CD4-positive, alpha-beta T cell (primary cell): ENCODE measurements at regions not wholly inside any gene's neighbourhood (a gene's known extent, or its start where the extent isn't known, plus 50 kb on each side); places are given as distances from the start of the nearest gene placed in this dataset.

Experiments
- ATAC-seq: fragments of 200-7000 bp; cut with Tn5 transposase; one replicate; pipeline ENCODE4 v1.10.0; 2022; ENCODE audit warnings: mild to moderate bottlenecking; ENCODE audit not compliant: poor library complexity
- CTCF ChIA-PET: fragments of 350-600 bp; sonication (Branson Sonifier 250); formaldehyde crosslinking; loops from one replicate; lab custom pipeline; 2021; ENCODE audit warnings: antibody characterized with exemption, inconsistent platforms; lab: Charles Lee
- POLR2A ChIA-PET: fragments of 350-600 bp; sonication (Branson Sonifier 250); formaldehyde crosslinking; loops from one replicate; lab custom pipeline; 2021; ENCODE audit warnings: antibody characterized with exemption, inconsistent platforms; lab: Charles Lee
- DNase-seq, 14 experiments: peaks; one replicate each; pipeline ENCODE4 v3.0.0-alpha.2; 2013 to 2020; ENCODE audit warnings: mixed read lengths in 2 of 14
- H3K27ac ChIP-seq, 2 donors: one replicate each; pipeline versions ENCODE4 v1.5.1 to v1.7.0; 2013; ENCODE audit warnings: low read length in 2 of 2, low read depth in 1 of 2, mild to moderate bottlenecking in 1 of 2
- H3K27me3 ChIP-seq, 2 experiments: 1 replicate in 1 of 2; 2 replicates in 1 of 2; pipeline versions ENCODE4 v1.6.1 to v1.7.0; 2013; ENCODE audit warnings: low read length in 2 of 2, control low read depth in 1 of 2, mild to moderate bottlenecking in 1 of 2, moderate library complexity in 1 of 2; ENCODE audit not compliant: insufficient read depth in 2 of 2, control insufficient read depth in 1 of 2
- H3K36me3 ChIP-seq: one replicate; pipeline ENCODE4 v1.6.1; 2013; ENCODE audit warnings: low read length, control low read depth; ENCODE audit not compliant: insufficient read depth
- H3K4me1 ChIP-seq: one replicate; pipeline ENCODE4 v1.6.1; 2013; ENCODE audit warnings: low read length, control low read depth; ENCODE audit not compliant: insufficient read depth
- H3K4me3 ChIP-seq: one replicate; pipeline ENCODE4 v1.5.1; 2013; ENCODE audit warnings: mild to moderate bottlenecking, low read length, moderate library complexity
- H3K9me3 ChIP-seq, 2 experiments: 1 replicate in 1 of 2; 2 replicates in 1 of 2; pipeline versions ENCODE4 v1.6.1 to v1.7.0; 2013; ENCODE audit warnings: low read length in 2 of 2, mild to moderate bottlenecking in 2 of 2, control low read depth in 1 of 2, moderate library complexity in 1 of 2; ENCODE audit not compliant: control insufficient read depth in 1 of 2, insufficient read depth in 1 of 2
- H3K27ac Mint-ChIP-seq: one replicate; pipeline ENCODE4 v1.8.0; 2020; ENCODE audit warnings: mixed read lengths
- H3K27me3 Mint-ChIP-seq: one replicate; pipeline ENCODE4 v1.8.0; 2021; ENCODE audit warnings: mixed read lengths
- H3K36me3 Mint-ChIP-seq: one replicate; pipeline ENCODE4 v1.8.0; 2021; ENCODE audit warnings: low read depth, mixed read lengths
- H3K4me1 Mint-ChIP-seq: one replicate; pipeline ENCODE4 v1.8.0; 2021; ENCODE audit warnings: low read depth, mixed read lengths
- H3K4me3 Mint-ChIP-seq: one replicate; pipeline ENCODE4 v1.8.0; 2020; ENCODE audit warnings: mild to moderate bottlenecking, mixed read lengths
- H3K9me3 Mint-ChIP-seq: one replicate; pipeline ENCODE4 v1.8.0; 2020; ENCODE audit warnings: mixed read lengths
- intact Hi-C, 2 experiments: fragments of 100-400 bp; cut with DNase I in 1 of 2; cut with micrococcal nuclease in 1 of 2; formaldehyde crosslinking; loops; one replicate each; pipeline versions ENCODE4 v1.15.1 to v1.9.0; 2023 to 2025; cut with DNase I, micrococcal nuclease
- TF ChIP-seq, protein P1 (sequence below): fragments of 200-600 bp; IDR thresholded peaks from one replicate; pipeline ENCODE4 v1.8.0; 2022; ENCODE audit warnings: antibody characterized with exemption, mild to moderate bottlenecking

DNA sequence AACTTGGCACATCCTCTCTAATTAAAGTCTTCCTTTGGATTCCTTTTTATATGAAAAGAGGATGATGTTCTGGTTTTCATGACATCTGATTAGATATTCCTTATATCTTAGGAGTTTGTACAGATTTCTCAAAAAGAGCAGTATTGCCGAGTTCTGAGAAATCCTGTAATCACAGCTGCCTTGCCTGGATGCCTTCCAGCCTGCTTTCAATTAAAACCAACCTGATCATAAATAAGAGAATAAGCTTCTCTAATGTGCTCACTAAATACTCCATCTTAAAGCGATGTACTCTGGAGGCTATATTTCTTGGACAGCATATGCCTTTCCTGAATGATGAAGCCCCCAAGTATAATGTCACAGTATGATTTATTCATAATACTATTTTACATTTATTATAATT lies 1203.8 kb upstream of the PIK3C3 start:
- no peaks in the 10 kb centered on the region for H3K36me3 Mint-ChIP-seq
- ATAC-seq (no peak), DNase-seq (no peak)
- Histone ChIP-seq H3K27me3 (no peaks in the 10 kb centered on the region), H3K4me3 (no peak overlapping the region), H3K9me3 (no peaks in the 10 kb centered on the region), H3K36me3 (no peaks in the 10 kb centered on the region), H3K27ac (no peak overlapping the region), H3K4me1 (no peaks in the 10 kb centered on the region)
- H3K9me3 Mint-ChIP-seq = peaks cover 15% of the 10 kb centered on the region
- TF ChIP-seq, protein P1, sequence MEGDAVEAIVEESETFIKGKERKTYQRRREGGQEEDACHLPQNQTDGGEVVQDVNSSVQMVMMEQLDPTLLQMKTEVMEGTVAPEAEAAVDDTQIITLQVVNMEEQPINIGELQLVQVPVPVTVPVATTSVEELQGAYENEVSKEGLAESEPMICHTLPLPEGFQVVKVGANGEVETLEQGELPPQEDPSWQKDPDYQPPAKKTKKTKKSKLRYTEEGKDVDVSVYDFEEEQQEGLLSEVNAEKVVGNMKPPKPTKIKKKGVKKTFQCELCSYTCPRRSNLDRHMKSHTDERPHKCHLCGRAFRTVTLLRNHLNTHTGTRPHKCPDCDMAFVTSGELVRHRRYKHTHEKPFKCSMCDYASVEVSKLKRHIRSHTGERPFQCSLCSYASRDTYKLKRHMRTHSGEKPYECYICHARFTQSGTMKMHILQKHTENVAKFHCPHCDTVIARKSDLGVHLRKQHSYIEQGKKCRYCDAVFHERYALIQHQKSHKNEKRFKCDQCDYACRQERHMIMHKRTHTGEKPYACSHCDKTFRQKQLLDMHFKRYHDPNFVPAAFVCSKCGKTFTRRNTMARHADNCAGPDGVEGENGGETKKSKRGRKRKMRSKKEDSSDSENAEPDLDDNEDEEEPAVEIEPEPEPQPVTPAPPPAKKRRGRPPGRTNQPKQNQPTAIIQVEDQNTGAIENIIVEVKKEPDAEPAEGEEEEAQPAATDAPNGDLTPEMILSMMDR = no peak
- no peak overlapping the region for H3K4me3 Mint-ChIP-seq
- CTCF ChIA-PET = no interaction called here
- POLR2A ChIA-PET = no interaction called here
- H3K4me1 Mint-ChIP-seq = no peaks in the 10 kb centered on the region
- no peaks in the 10 kb centered on the region for H3K27me3 Mint-ChIP-seq
- intact Hi-C loops = no loop called here
- H3K27ac Mint-ChIP-seq = no peak overlapping the region

DNA sequence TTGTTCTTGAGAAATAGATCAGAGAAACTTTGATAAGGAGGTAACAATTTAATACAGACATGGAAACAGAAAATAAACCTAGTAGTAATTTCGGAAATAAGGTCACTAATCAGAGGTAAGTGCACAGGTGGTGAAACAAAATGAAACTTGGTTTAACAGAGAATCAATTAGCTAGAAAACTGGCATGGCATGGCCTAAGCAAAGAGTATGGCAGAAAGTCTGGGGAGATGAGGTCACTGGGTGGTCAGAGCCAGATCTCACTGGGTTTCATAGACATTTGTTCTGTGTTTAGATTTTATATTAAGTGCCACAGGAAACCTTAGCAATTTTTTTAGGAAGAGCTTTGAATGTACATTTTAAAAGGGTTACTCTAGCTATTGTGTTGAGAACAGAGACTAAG lies 1216.0 kb upstream of the PIK3C3 start:
- CTCF ChIA-PET = no interaction called here
- Histone ChIP-seq H3K4me3 (no peak overlapping the region), H3K27ac (no peak overlapping the region), H3K36me3 (no peaks in the 10 kb centered on the region), H3K9me3 (peaks cover 0 to 4% of the 10 kb centered on the region in 2 experiments), H3K27me3 (no peaks in the 10 kb centered on the region), H3K4me1 (no peaks in the 10 kb centered on the region)
- Mint-ChIP-seq H3K4me3 (no peak overlapping the region), H3K9me3 (peaks cover 8% of the 10 kb centered on the region), H3K4me1 (no peaks in the 10 kb centered on the region), H3K27ac (no peak overlapping the region), H3K27me3 (no peaks in the 10 kb centered on the region), H3K36me3 (no peaks in the 10 kb centered on the region)
- no peak for DNase-seq
- intact Hi-C loops = no loop called here
- POLR2A ChIA-PET = no interaction called here
- ATAC-seq = no peak
- TF ChIP-seq, protein P1 = no peak

DNA sequence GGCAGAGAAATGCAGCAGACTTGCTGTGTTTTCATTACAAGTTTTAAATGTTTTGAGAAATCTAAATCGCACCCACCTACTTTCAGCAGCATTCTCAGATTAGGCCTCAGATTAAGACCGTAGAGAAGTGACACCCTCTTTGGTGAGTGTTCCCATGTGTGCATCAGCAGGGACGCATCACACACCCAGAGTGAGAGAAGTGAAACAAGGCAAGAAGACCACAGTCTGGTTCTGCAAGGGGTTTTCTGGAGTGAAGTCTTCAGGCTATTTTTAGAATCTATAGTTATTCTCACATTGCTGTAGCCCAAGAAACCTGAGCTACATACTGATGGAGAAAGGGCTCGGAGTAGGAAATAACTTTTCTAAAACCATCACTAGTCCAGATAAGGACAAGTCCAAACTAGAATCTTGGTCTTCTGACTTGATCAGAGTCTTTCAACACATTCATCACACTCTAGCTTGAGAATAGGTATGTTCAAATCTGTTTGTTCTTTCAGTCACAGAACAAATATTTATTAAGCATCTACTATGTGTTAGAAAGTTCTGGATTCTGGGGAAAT lies 1216.6 kb upstream of the PIK3C3 start:
- CTCF ChIA-PET = no interaction called here
- Histone ChIP-seq H3K36me3 (no peaks in the 10 kb centered on the region), H3K4me1 (no peaks in the 10 kb centered on the region), H3K27me3 (no peaks in the 10 kb centered on the region), H3K27ac (no peak overlapping the region), H3K4me3 (no peak overlapping the region), H3K9me3 (no peaks in the 10 kb centered on the region)
- TF ChIP-seq, protein P1 = no peak
- no peaks in the 10 kb centered on the region for H3K27me3 Mint-ChIP-seq
- H3K9me3 Mint-ChIP-seq = peaks cover 8% of the 10 kb centered on the region
- no peak for ATAC-seq
- H3K27ac Mint-ChIP-seq = no peak overlapping the region
- no peak overlapping the region for H3K4me3 Mint-ChIP-seq
- no peak for DNase-seq
- no peaks in the 10 kb centered on the region for H3K4me1 Mint-ChIP-seq
- no peaks in the 10 kb centered on the region for H3K36me3 Mint-ChIP-seq
- intact Hi-C loops = no loop called here
- POLR2A ChIA-PET = no interaction called here
